Ovary (tissue), 7 donors: ENCODE measurements at regions not wholly inside any gene's neighbourhood (a gene's known extent, or its start where the extent isn't known, plus 50 kb on each side); places are given as distances from the start of the nearest gene placed in this dataset.
"Not testable (repeated sequence)": the region's sequence is repeated elsewhere in the genome, so short reads cannot be mapped to it uniquely, and the experiment has no call there.

ENCODE experiments used
- DNase-seq, 5 donors: peaks; one replicate each; pipeline ENCODE4 v3.0.0-alpha.2; 2019 to 2020
- H3K27ac ChIP-seq, 2 donors: fragments of 200-600 bp; one replicate each; pipeline versions ENCODE4 v1.5.1 to v1.8.0; 2019 to 2022
- H3K27me3 ChIP-seq: fragments of 200-600 bp; one replicate; pipeline ENCODE4 v1.8.0; 2022
- H3K36me3 ChIP-seq: fragments of 200-600 bp; sonication (generic); one replicate; pipeline ENCODE4 v1.5.1; 2019
- H3K4me1 ChIP-seq: one replicate; pipeline ENCODE4 v1.8.1; 2013; ENCODE audit warnings: mild to moderate bottlenecking, moderate library complexity; ENCODE audit not compliant: insufficient read depth
- H3K4me3 ChIP-seq: fragments of 200-600 bp; sonication (generic); one replicate; pipeline ENCODE4 v1.5.1; 2017
- H3K9me3 ChIP-seq, 2 donors: fragments of 200-600 bp in 1 of 2; sonication (generic) in 1 of 2; one replicate each; pipeline versions ENCODE4 v1.5.1 to v1.8.1; 2013 to 2019; ENCODE audit warnings: mild to moderate bottlenecking in 1 of 2, moderate library complexity in 1 of 2
- CTCF ChIP-seq, 3 donors: fragments of 450-650 bp in 2 of 3; fragments of 200-600 bp in 1 of 3; IDR thresholded peaks; one replicate each; pipeline versions ENCODE4 v1.5.1 to v1.8.0; 2016 to 2022; ENCODE audit warnings: antibody characterized with exemption in 3 of 3, mild to moderate bottlenecking in 1 of 3
- EP300 ChIP-seq: sonication (generic); formaldehyde crosslinking; IDR thresholded peaks from one replicate; pipeline ENCODE4 v1.6.1; 2017; ENCODE audit warnings: antibody characterized with exemption
- POLR2A ChIP-seq: fragments of 450-650 bp; IDR thresholded peaks from one replicate; pipeline ENCODE4 v1.6.1; 2017; ENCODE audit warnings: antibody characterized with exemption, mild to moderate bottlenecking, moderate library complexity
- WGBS, 3 donors: extraction: QIAGEN DNeasy Blood & Tissue Kit in 1 of 3; methylation state at CpG; one replicate each; pipeline versions ENCODE4 v1.1.5 to v1.1.7; 2013 to 2017; 5-methylcytosine and 5-hydroxymethylcytosine counted together
- intact Hi-C, 4 donors: fragments of 100-400 bp; cut with DNase I; formaldehyde crosslinking; loops; one replicate each; pipeline versions ENCODE4 v1.11.0 to v1.15.1; 2022 to 2023
- donor health status: DM: no; HTN: no; CAD: no; lungs with moderate emphysema.
- donor health status: DM: no; HTN: no; CAD: no.
- donor health status: Bipolar disorder and iron deficiency.
- donor health status: DM: no; HTN: no; CAD: no.
- donor health status: DM: yes; HTN: yes; CAD: no.

DNA sequence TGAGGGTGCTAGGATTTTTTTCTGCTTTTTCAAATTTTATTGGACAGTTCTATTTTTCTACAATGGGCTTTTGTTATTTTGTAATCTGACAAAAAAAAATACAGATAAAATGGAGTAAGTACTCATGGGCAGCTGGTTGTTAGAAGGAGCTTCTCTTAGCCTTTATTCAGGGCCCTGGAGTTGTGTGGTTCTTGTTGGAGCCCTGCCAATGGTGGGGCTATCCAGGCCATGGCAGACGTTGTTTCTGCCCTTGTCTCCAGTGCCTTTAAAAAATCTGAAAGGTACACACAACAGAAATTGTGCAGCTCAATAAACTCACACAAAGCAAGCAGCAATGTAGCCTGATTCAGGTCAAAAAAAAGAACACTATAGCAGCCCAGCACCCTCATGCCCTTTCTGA is 153.5 kb upstream of the GALNT2 start:
- DNase-seq, result no peak
- 4 to 16% (median 11%) methylated on average over 1 of the region's 1 CpG for WGBS, 3 donors
- H3K27me3 ChIP-seq, result no peaks in the 10 kb centered on the region
- H3K36me3 ChIP-seq, result no peaks in the 10 kb centered on the region
- intact Hi-C loops, result no loop called here
- H3K9me3 ChIP-seq, result no peaks in the 10 kb centered on the region
- H3K27ac ChIP-seq, result no peak overlapping the region
- H3K4me3 ChIP-seq, result no peak overlapping the region
- no peaks in the 10 kb centered on the region for H3K4me1 ChIP-seq
- TF ChIP-seq EP300 (no peak), POLR2A (no peak), CTCF (IDR thresholded peaks at IDR 0.05) (no peak)

- DNase-seq, H3K36me3 ChIP-seq, H3K27me3 ChIP-seq, H3K27ac ChIP-seq, H3K9me3 ChIP-seq, H3K4me1 ChIP-seq, intact Hi-C loops, H3K4me3 ChIP-seq: not testable (repeated sequence)
- WGBS, 3 donors, result 96 to 97% (median 97%) methylated on average over 10 of the region's 10 CpGs
Observed at GRCh38 chr1:229919488-229919887, 147.6 kb upstream of the GALNT2 start.

DNA sequence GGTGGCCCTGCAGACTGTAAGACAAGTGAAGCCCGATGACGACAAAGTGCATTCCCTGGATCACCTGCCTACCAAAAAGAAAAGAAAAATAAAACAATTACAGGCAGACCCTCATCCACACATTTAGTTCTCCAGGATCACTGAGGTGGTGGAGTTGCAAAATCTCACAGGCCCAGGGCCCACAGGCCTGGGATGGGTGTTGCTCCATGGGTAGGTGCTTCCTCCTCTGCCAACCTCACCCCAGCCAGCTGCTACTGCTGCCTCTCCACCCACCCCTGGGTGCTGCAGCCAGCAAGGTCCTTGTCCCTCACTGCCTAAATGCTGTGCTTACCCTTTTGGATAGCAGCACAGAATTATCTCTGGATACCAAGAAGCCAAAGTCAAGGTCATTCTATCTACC is 146.4 kb upstream of the GALNT2 start:
- no peaks in the 10 kb centered on the region for H3K4me1 ChIP-seq
- H3K4me3 ChIP-seq, result no peak overlapping the region
- no peaks in the 10 kb centered on the region for H3K36me3 ChIP-seq
- H3K27ac ChIP-seq, result no peak overlapping the region
- H3K9me3 ChIP-seq, result no peaks in the 10 kb centered on the region
- DNase-seq, result no peak
- intact Hi-C loops, result no loop called here
- WGBS, 3 donors, result 94 to 100% (median 98%) methylated on average over 2 of the region's 2 CpGs
- no peaks in the 10 kb centered on the region for H3K27me3 ChIP-seq
- TF ChIP-seq EP300 (no peak), POLR2A (no peak), CTCF (IDR thresholded peaks at IDR 0.05) (no peak)

DNA sequence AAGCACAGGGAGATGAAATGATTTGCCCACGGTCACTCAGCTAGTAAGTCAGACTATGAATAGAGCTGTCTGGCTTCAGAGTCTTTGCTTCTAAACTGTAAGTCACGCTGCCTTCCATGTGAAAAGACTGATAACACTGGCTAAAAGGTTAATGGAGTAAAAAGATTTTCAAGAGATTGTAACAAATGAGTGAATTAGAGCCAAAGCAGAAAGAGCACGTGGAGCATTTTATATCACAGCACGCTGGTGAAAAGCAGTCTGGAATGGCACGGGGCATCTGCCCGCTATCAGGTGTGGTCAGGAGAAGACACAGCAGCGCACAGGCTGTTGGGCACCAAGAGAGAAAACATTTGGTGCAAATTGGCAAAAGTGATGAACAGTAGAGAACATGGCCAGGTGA is 144.8 kb upstream of the GALNT2 start:
- Histone ChIP-seq H3K4me3 (no peak overlapping the region), H3K27me3 (no peaks in the 10 kb centered on the region), H3K27ac (no peak overlapping the region), H3K36me3 (no peaks in the 10 kb centered on the region), H3K9me3 (no peaks in the 10 kb centered on the region), H3K4me1 (no peaks in the 10 kb centered on the region)
- no peak for TF ChIP-seq EP300
- TF ChIP-seq POLR2A, result no peak
- TF ChIP-seq CTCF (IDR thresholded peaks at IDR 0.05), result no peak
- WGBS, 3 donors, result 92 to 95% (median 94%) methylated on average over 7 of the region's 7 CpGs
- intact Hi-C loops, result no loop called here
- DNase-seq, result no peak

- Histone ChIP-seq H3K36me3 (no peaks in the 10 kb centered on the region), H3K27ac (no peak overlapping the region), H3K4me3 (no peak overlapping the region), H3K4me1 (no peaks in the 10 kb centered on the region), H3K9me3 (no peaks in the 10 kb centered on the region), H3K27me3 (peaks cover 2% of the 10 kb centered on the region)
- WGBS, 3 donors, result 81 to 84% (median 82%) methylated on average over 10 of the region's 10 CpGs
- intact Hi-C loops, result no loop called here
- TF ChIP-seq EP300, result no peak
- no peak for DNase-seq
Observed at GRCh38 chr1:229924639-229925038, 142.4 kb upstream of the GALNT2 start.

GRCh38 chr1:229928767-229929166 is 138.3 kb upstream of the GALNT2 start:
- no peak for DNase-seq
- no peak for TF ChIP-seq EP300
- no peak for TF ChIP-seq POLR2A
- no peak for TF ChIP-seq CTCF (IDR thresholded peaks at IDR 0.05)
- H3K4me1 ChIP-seq, result no peaks in the 10 kb centered on the region
- H3K9me3 ChIP-seq, result no peaks in the 10 kb centered on the region
- H3K36me3 ChIP-seq, result no peaks in the 10 kb centered on the region
- H3K4me3 ChIP-seq, result no peak overlapping the region
- no peak overlapping the region for H3K27ac ChIP-seq
- intact Hi-C loops, result no loop called here
- 70 to 88% (median 76%) methylated on average over 7 of the region's 7 CpGs for WGBS, 3 donors
- H3K27me3 ChIP-seq, result peaks cover 2% of the 10 kb centered on the region

- not testable (repeated sequence) for H3K27ac ChIP-seq
Observed at GRCh38 chr1:229931751-229932150, 135.3 kb upstream of the GALNT2 start.

DNA sequence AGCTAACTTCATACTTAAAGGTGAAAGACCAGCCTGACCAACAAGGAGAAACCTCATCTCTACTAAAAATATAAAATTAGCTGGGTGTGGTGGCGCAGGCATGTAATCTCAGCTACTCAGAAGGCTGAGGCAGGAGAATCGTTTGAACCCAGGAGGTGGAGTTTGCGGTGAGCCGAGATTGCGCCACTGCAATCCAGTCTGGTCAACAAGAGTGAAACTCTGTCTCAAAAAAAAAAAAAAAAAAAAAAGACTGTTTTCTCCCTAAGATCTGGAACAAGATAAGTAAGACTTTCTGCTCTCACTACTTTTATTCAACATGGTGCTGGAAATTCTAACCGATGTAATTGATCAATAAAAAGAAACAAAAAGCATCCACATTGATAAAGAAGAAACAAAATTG is 131.9 kb upstream of the GALNT2 start:
- H3K4me1 ChIP-seq, H3K27me3 ChIP-seq, H3K27ac ChIP-seq, H3K36me3 ChIP-seq, DNase-seq, intact Hi-C loops, H3K4me3 ChIP-seq, H3K9me3 ChIP-seq: not testable (repeated sequence)
- WGBS, 3 donors, result 83 to 93% (median 89%) methylated on average over 6 of the region's 6 CpGs

More at GRCh38 chr1:229931751-229932150, 135.3 kb upstream of the GALNT2 start:
- DNase-seq, intact Hi-C loops, H3K9me3 ChIP-seq, H3K27me3 ChIP-seq, H3K4me1 ChIP-seq, H3K36me3 ChIP-seq, H3K4me3 ChIP-seq: not testable (repeated sequence)
- WGBS, 3 donors, result 91 to 97% (median 94%) methylated on average over 21 of the region's 21 CpGs
